Stomach smooth muscle (tissue), 2 donors: ENCODE measurements at regions not wholly inside any gene's neighbourhood (a gene's known extent, or its start where the extent isn't known, plus 50 kb on each side); places are given as distances from the start of the nearest gene placed in this dataset.

Source experiments
- H3K27ac ChIP-seq: one replicate; pipeline ENCODE4 v1.7.0; 2013; ENCODE audit warnings: mild to moderate bottlenecking, low read length, inconsistent platforms
- H3K27me3 ChIP-seq, 2 donors: one replicate each; pipeline ENCODE4 v1.7.0; 2013; ENCODE audit warnings: low read length in 2 of 2; ENCODE audit not compliant: insufficient read depth in 2 of 2, control insufficient read depth in 1 of 2
- H3K36me3 ChIP-seq, 2 donors: one replicate each; pipeline ENCODE4 v1.7.0; 2013; ENCODE audit warnings: low read length in 2 of 2; ENCODE audit not compliant: control insufficient read depth in 2 of 2, insufficient read depth in 2 of 2
- H3K4me1 ChIP-seq: one replicate; pipeline ENCODE4 v1.7.0; 2013; ENCODE audit warnings: low read length; ENCODE audit not compliant: control insufficient read depth, insufficient read depth
- H3K4me3 ChIP-seq, 2 donors: one replicate each; pipeline ENCODE4 v1.7.0; 2013; ENCODE audit warnings: low read length in 2 of 2
- H3K9ac ChIP-seq, 2 donors: one replicate each; pipeline ENCODE4 v1.7.0; 2013; ENCODE audit warnings: low read length in 2 of 2, mild to moderate bottlenecking in 1 of 2
- H3K9me3 ChIP-seq, 2 donors: one replicate each; pipeline ENCODE4 v1.7.0; 2013; ENCODE audit warnings: low read length in 2 of 2; ENCODE audit not compliant: control insufficient read depth in 2 of 2
- donor health status: healthy.
- donor health status: Pancreatic carcinoma.

DNA sequence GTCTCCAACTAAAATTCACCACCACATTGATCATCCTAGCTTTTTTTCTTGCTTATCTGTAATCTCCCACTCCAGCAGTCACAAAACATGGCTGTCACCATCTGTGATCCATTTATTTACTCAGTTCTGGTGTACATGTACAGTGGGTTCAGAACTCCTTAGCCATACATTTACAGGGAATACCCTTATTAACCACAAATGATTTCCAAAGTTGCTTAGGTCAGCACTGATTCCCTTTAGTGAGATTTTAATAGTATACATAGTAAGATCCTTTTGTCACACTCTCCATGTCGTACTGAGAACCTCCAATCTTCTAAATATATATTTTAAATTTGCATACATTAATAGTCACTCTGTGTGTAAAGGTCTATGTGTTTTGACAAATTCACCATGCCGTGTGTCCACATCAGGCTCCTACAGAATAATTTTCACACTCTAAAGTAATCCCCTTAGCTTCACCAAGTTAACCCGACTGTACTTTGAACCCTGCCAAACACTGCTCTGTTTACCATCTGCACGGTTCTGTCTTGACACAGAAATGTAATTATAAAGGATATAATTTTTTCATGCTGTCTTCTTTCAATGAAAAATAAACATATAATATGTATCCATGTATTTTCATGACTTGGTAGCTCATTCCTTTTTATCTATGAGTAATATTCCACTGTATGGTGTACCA is 473.6 kb upstream of the ZP4 start:
- H3K9me3 ChIP-seq = no peaks in the 10 kb centered on the region
- H3K27ac ChIP-seq = no peak overlapping the region
- H3K4me1 ChIP-seq = no peaks in the 10 kb centered on the region
- H3K36me3 ChIP-seq = no peaks in the 10 kb centered on the region
- no peaks in the 10 kb centered on the region for H3K27me3 ChIP-seq
- H3K9ac ChIP-seq = no peak overlapping the region
- no peak overlapping the region for H3K4me3 ChIP-seq

DNA sequence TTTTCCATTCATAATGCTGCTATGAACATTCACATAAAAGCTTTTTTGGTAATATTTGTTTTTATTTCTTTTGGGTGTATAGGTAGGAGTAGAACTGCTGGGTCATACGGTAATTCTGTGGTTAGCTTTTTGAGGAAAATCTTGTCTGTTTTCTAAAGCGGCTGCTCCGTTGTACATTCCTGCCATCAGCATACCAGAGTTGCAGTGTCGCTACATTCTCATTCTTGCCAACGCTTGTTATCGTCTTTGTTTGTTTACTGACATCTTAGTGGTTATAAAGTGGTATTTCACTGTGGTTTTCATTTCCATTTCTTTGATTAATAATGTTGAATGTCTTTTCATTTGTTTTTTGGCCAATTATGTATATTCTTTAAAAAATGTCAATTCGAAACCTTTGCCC is 469.8 kb upstream of the ZP4 start:
- Histone ChIP-seq H3K9ac (no peak overlapping the region), H3K27me3 (no peaks in the 10 kb centered on the region), H3K4me3 (no peak overlapping the region), H3K27ac (no peak overlapping the region), H3K9me3 (no peaks in the 10 kb centered on the region), H3K36me3 (no peaks in the 10 kb centered on the region), H3K4me1 (no peaks in the 10 kb centered on the region)

DNA sequence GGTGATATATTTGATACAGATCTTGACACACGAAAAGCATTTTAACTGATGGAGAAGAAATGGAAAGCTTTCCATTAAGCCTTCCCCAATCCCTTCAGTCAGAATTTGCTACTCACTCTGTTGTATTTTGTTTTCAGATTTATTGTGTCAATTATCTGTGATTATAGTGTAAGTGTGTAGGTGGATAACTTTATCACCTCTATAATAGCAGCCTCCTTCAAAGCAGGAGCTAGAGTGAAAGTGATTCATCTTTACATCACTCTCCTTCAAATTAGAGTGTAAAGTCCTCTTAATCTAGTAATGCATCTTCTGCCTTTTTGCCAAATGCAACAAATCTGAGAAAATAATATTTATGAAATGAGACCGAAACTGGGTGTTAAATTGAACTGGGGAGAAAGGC is 459.7 kb upstream of the ZP4 start:
- no peak overlapping the region for H3K4me3 ChIP-seq
- no peaks in the 10 kb centered on the region for H3K36me3 ChIP-seq
- no peak overlapping the region for H3K9ac ChIP-seq
- H3K27ac ChIP-seq = no peak overlapping the region
- H3K9me3 ChIP-seq = no peaks in the 10 kb centered on the region
- H3K4me1 ChIP-seq = no peaks in the 10 kb centered on the region
- H3K27me3 ChIP-seq = no peaks in the 10 kb centered on the region

DNA sequence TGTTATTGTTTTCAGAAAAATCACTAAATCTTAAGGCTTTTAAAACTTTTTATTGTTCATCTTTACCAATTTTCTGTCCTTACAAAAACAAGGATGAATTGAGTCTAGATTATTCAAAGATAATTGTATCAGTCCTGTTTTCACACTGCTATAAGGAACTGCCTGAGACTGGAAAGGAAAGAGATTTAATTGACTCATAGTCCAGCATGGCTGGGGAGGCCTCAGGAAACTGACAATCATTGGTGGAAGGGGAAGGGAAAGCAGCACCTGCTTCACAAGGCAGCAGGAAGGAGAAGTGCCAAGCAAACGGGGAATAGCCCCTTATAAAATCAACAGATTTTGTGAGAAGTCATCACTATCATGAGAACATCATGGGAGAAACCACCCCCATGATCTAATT is 455.6 kb upstream of the ZP4 start:
- H3K36me3 ChIP-seq = no peaks in the 10 kb centered on the region
- H3K27me3 ChIP-seq = no peaks in the 10 kb centered on the region
- H3K9ac ChIP-seq = no peak overlapping the region
- no peak overlapping the region for H3K27ac ChIP-seq
- H3K4me1 ChIP-seq = no peaks in the 10 kb centered on the region
- H3K4me3 ChIP-seq = no peak overlapping the region
- no peaks in the 10 kb centered on the region for H3K9me3 ChIP-seq

DNA sequence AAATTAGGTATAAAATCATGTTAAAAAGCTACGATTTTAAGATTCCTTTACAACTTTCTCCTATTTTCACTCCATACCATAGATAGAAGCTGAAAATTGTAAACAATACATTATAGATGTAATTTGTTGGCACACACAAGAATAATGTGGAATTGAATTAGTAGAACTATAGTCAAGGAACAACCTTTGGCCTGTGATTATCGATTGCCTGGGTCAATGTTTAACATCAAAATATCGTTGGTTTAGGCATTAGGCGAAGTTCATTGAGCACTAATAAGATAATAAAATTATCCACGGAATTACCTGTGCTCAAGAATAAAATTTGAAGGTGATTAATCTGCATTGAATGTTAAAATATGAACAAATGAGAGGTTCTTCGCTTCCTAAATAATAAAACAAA is 455.1 kb upstream of the ZP4 start:
- Histone ChIP-seq H3K27me3 (no peaks in the 10 kb centered on the region), H3K9ac (no peak overlapping the region), H3K4me3 (no peak overlapping the region), H3K36me3 (no peaks in the 10 kb centered on the region), H3K9me3 (no peaks in the 10 kb centered on the region), H3K27ac (no peak overlapping the region), H3K4me1 (no peaks in the 10 kb centered on the region)

DNA sequence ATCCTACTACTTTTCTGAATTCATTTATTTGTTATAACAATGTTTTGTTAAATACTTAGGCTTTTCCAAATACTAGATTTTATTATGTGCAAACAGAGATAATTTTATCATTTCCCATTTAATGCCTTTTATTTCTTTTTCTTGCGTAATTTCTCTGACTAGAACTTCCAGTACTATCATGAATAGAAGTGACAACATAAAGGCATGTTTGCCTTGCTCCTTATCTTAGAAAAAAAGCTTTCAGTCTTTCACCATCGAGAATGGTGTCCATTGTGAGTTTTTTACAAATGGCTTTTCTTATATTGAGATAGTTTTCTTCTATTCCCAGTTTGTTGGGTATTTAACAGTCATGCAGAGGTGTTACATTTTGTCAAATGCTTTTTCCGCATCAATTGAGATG is 453.1 kb upstream of the ZP4 start:
- Histone ChIP-seq H3K9ac (no peak overlapping the region), H3K9me3 (no peaks in the 10 kb centered on the region), H3K4me1 (no peaks in the 10 kb centered on the region), H3K36me3 (no peaks in the 10 kb centered on the region), H3K27ac (no peak overlapping the region), H3K4me3 (no peak overlapping the region), H3K27me3 (no peaks in the 10 kb centered on the region)

DNA sequence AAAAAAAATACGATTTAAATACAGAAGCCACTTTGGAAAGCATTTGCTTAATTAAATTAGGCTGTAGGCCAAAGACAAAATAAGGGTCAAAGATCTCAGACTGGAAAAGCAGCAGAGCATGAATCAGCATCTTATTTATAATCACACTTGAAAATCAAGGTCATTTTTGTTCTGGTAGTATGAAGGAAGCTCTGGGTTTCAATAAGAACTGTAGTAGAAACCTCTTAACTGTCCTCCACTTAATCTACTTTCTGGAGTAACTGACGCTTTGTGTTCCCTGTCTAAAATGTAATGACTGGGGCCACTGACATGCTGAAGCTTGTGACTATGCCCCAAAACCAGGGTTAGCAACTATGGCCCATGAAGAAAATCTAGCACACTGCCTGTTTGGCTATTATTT is 450.7 kb upstream of the ZP4 start:
- H3K27me3 ChIP-seq = no peaks in the 10 kb centered on the region
- H3K9ac ChIP-seq = no peak overlapping the region
- no peak overlapping the region for H3K4me3 ChIP-seq
- H3K4me1 ChIP-seq = no peaks in the 10 kb centered on the region
- no peaks in the 10 kb centered on the region for H3K36me3 ChIP-seq
- H3K27ac ChIP-seq = no peak overlapping the region
- H3K9me3 ChIP-seq = no peaks in the 10 kb centered on the region

DNA sequence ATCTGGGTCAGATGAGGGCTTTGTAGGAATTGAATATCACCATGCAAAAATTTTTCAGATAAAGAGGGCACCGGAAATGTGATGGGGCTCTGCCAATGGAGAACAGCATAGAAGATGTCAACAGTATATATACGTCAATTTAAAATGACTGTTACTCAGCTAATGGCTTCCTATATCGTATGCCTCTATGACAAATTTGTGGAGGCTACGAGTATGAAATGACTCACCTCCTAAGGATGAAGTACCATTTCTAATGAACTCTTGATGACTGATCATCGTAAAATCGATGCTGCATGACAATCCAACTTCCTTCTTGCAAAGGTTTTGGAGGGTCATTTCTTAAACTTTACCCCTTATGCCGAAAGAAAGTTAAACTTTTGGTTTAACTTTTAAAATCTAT is 450.3 kb upstream of the ZP4 start:
- Histone ChIP-seq H3K4me3 (no peak overlapping the region), H3K27ac (no peak overlapping the region), H3K9ac (no peak overlapping the region), H3K36me3 (no peaks in the 10 kb centered on the region), H3K9me3 (no peaks in the 10 kb centered on the region), H3K27me3 (no peaks in the 10 kb centered on the region), H3K4me1 (no peaks in the 10 kb centered on the region)

DNA sequence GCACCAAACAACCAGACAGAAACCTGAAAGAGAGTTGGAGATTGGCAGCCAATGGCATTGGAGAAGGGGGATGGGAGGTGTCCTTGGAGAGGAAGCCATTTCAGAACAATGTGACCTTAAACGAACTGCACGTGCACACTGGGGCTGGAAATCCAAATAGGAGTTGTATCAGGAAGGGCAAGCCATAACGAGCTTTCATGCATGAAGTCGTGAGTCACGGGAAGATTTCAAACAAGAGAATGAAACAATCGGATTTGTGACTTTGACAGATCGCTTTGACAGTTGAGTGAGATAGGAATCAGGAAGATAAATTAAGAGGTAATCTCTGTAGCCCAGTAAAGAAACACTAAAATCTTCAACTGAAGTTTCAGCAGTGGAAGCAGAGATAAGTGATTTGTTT is 445.8 kb upstream of the ZP4 start:
- Histone ChIP-seq H3K4me3 (no peak overlapping the region), H3K9me3 (no peaks in the 10 kb centered on the region), H3K9ac (no peak overlapping the region), H3K27me3 (no peaks in the 10 kb centered on the region), H3K27ac (no peak overlapping the region), H3K4me1 (no peaks in the 10 kb centered on the region), H3K36me3 (no peaks in the 10 kb centered on the region)

DNA sequence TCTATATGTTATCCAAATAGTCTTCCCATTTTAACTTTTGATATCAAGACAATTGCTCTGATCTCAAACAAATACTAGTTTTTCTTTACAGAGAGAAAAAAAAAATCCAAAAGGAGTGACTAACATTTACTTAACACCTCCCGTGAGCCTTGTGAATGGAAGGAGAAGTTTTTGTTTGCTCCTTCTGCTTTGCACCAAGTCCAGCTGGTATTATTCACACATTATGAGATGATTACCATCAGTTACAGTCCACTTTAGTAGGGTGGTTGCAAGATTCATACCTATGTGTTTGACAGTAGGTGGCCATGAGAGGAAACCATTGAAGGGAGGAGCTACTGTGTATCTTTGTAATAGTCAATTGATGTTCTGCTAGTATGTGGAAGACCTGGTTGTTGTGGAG is 443.4 kb upstream of the ZP4 start:
- no peak overlapping the region for H3K4me3 ChIP-seq
- no peaks in the 10 kb centered on the region for H3K9me3 ChIP-seq
- H3K9ac ChIP-seq = no peak overlapping the region

DNA sequence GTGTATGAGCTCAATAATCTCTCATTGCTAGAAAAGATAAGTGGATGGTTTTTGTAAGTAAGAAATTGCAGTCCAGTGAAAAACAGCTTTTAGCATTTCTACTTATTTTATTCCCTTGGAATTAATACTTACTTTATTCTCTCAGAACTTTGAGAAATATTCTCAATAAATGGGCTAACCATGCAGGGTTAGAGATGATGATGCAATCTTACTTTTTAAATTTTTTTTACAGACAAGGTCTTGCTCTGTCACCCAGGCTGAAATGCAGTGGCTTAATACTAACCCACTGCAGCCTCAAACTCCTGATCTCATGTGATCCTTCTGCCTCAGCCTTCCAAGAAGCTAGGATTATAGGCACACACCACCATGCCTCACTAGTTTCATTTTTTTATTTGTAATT is 440.8 kb upstream of the ZP4 start:
- Histone ChIP-seq H3K4me1 (no peaks in the 10 kb centered on the region), H3K9me3 (no peaks in the 10 kb centered on the region), H3K9ac (no peak overlapping the region), H3K27me3 (no peaks in the 10 kb centered on the region), H3K4me3 (no peak overlapping the region), H3K27ac (no peak overlapping the region), H3K36me3 (no peaks in the 10 kb centered on the region)

More for the DNA sequence above, 443.4 kb upstream of the ZP4 start:
- Histone ChIP-seq H3K27me3 (no peaks in the 10 kb centered on the region), H3K36me3 (no peaks in the 10 kb centered on the region), H3K27ac (no peak overlapping the region), H3K4me1 (no peaks in the 10 kb centered on the region)
